ENCODE measurements at regions not wholly inside any gene's neighbourhood (a gene's known extent, or its start where the extent isn't known, plus 50 kb on each side); places are given as distances from the start of the nearest gene placed in this dataset.

DNA sequence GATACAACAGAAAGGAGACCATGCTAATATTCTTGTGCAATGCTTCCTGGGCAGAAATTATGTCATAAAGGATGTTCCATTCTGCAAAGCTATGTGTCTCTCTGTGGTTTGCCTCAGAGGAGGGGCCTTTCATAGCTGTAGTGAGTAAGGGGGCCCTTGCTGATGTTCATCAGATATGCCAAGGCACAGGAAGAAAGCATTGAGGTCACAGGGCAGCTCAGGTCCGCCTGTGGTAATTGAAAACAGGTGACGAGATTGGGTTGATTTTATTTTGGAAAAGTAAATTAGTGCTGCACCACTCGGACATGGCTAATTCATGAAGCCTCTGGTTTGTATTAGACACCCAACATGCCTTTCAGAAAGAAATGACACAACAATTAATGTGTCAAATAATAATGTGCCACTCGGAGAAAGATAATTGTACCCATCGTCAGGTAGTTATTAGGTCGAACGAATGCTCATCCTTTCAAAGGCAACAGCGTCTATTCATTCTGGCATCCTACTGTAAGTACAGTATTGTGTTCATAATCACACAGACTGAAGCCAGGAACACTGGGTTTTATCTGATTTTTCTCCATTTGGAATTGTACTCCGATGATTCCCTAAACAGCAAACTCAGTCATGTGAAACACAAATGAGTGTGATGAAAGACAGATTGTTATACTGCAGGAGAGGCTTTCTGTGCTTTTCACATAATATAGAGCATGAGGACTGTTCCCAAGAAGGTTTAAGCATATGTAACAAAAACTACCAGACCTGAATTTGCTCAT is 421.6 kb upstream of the KLF12 start:
- FAIRE-seq (no peak), DNase-seq (ENCODE audit: extremely low read depth in 1 of 4, low spot score in 3 of 4) (no peak), ATAC-seq (no peak)
- no peak for TF ChIP-seq RBM15 (IDR thresholded peaks at IDR 0.05; ENCODE audit: insufficient read depth, low read length)
- Histone ChIP-seq H3K9ac (ENCODE audit: insufficient read depth in 1 of 2, low read depth in 2 of 2, low read length in 2 of 2) (no peak overlapping the region), H3K36me3 (ENCODE audit: control insufficient read depth, insufficient read depth, low read length) (no peaks in the 10 kb centered on the region), H3K4me2 (ENCODE audit: insufficient read depth, low read length) (no peak overlapping the region), H4K20me1 (replicated peaks; ENCODE audit: control insufficient read depth, insufficient read depth, low read length) (no peaks in the 10 kb centered on the region), H3K4me3 (no peak overlapping the region), H3K4me1 (replicated peaks in 1 of 2; ENCODE audit: control insufficient read depth in 2 of 2, insufficient read depth in 2 of 2, low read length in 2 of 2) (no peaks in the 10 kb centered on the region), H3K9me1 (ENCODE audit: control insufficient read depth, insufficient read depth, low read length) (no peaks in the 10 kb centered on the region), H3K9me3 (replicated peaks; ENCODE audit: control insufficient read depth, insufficient read depth, low read depth, low read length) (no peaks in the 10 kb centered on the region), H3K79me2 (ENCODE audit: control insufficient read depth, insufficient read depth, low read length) (no peaks in the 10 kb centered on the region), H3K27ac (ENCODE audit: extremely low read depth, low read depth, low read length) (no peak overlapping the region), H2AFZ (ENCODE audit: low read depth, low read length) (no peak overlapping the region), H3K27me3 (ENCODE audit: control insufficient read depth in 2 of 2, insufficient read depth in 2 of 2, low read length in 2 of 2) (no peaks in the 10 kb centered on the region)
- ChIA-PET CTCF (ENCODE audit: low intra/inter-chr PET ratio) (no interaction called here), POLR2A (no interaction called here)
- in situ Hi-C loops (cut with MboI), result no loop called here
- BruUV-seq (replicated peaks), result no TSS peak
- WGBS (ENCODE audit: insufficient coverage, low coverage, missing lambda C conversion rate), result 0% methylated on average over 9 of the region's 9 CpGs
- intact Hi-C loops (cut with micrococcal nuclease), result no loop called here

DNA sequence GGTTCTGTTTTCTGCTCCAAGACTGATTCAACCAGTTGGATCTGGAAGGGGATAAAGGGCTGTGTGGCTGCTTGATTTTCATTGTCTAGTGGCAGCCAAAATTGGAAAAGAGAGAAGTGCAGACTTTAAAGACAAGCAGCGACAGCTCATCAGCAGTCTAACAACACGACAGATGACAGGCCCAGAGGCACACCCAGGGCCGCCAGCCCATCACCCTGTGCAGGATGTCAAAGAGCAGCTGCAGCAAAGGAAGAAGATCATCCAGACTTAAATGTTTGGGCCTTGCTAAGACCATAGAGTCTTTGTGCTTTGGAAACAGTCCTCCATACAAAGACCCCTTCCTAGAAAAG is 421.0 kb upstream of the KLF12 start:
- no peak overlapping the region for H3K9ac ChIP-seq (ENCODE audit: insufficient read depth in 1 of 2, low read depth in 2 of 2, low read length in 2 of 2)
- in situ Hi-C loops (cut with MboI) (no loop called here), intact Hi-C loops (cut with micrococcal nuclease) (no loop called here)
- no peak for ATAC-seq
- H3K36me3 ChIP-seq (ENCODE audit: control insufficient read depth, insufficient read depth, low read length), result no peaks in the 10 kb centered on the region
- no peak for FAIRE-seq
- no peak for DNase-seq (ENCODE audit: extremely low read depth in 1 of 4, low spot score in 3 of 4)
- BruUV-seq (replicated peaks), result no TSS peak
- no peak overlapping the region for H2AFZ ChIP-seq (ENCODE audit: low read depth, low read length)
- no peak overlapping the region for H3K27ac ChIP-seq (ENCODE audit: extremely low read depth, low read depth, low read length)
- no peaks in the 10 kb centered on the region for H3K4me1 ChIP-seq (replicated peaks in 1 of 2; ENCODE audit: control insufficient read depth in 2 of 2, insufficient read depth in 2 of 2, low read length in 2 of 2)
- no peak overlapping the region for H3K4me3 ChIP-seq
- no peaks in the 10 kb centered on the region for H3K9me3 ChIP-seq (replicated peaks; ENCODE audit: control insufficient read depth, insufficient read depth, low read depth, low read length)
- no peaks in the 10 kb centered on the region for H3K79me2 ChIP-seq (ENCODE audit: control insufficient read depth, insufficient read depth, low read length)
- POLR2A ChIA-PET, result no interaction called here
- no peaks in the 10 kb centered on the region for H3K9me1 ChIP-seq (ENCODE audit: control insufficient read depth, insufficient read depth, low read length)
- no peak overlapping the region for H3K4me2 ChIP-seq (ENCODE audit: insufficient read depth, low read length)
- WGBS (ENCODE audit: insufficient coverage, low coverage, missing lambda C conversion rate), result 0% methylated on average over 3 of the region's 3 CpGs
- CTCF ChIA-PET (ENCODE audit: low intra/inter-chr PET ratio), result no interaction called here
- H3K27me3 ChIP-seq (ENCODE audit: control insufficient read depth in 2 of 2, insufficient read depth in 2 of 2, low read length in 2 of 2), result no peaks in the 10 kb centered on the region
- H4K20me1 ChIP-seq (replicated peaks; ENCODE audit: control insufficient read depth, insufficient read depth, low read length), result no peaks in the 10 kb centered on the region
- TF ChIP-seq, protein P1, sequence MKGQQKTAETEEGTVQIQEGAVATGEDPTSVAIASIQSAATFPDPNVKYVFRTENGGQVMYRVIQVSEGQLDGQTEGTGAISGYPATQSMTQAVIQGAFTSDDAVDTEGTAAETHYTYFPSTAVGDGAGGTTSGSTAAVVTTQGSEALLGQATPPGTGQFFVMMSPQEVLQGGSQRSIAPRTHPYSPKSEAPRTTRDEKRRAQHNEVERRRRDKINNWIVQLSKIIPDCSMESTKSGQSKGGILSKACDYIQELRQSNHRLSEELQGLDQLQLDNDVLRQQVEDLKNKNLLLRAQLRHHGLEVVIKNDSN (CRISPR knock-in tag; IDR thresholded peaks at IDR 0.05), result no peak
- no peak for TF ChIP-seq KLF6 (CRISPR knock-in tag; IDR thresholded peaks at IDR 0.05; ENCODE audit: borderline replicate concordance)
- no peak for TF ChIP-seq MTA2 (IDR thresholded peaks at IDR 0.05; ENCODE audit: low read depth)
- TF ChIP-seq KLF16 (IDR thresholded peaks at IDR 0.05), result no peak
- TF ChIP-seq, protein P2, sequence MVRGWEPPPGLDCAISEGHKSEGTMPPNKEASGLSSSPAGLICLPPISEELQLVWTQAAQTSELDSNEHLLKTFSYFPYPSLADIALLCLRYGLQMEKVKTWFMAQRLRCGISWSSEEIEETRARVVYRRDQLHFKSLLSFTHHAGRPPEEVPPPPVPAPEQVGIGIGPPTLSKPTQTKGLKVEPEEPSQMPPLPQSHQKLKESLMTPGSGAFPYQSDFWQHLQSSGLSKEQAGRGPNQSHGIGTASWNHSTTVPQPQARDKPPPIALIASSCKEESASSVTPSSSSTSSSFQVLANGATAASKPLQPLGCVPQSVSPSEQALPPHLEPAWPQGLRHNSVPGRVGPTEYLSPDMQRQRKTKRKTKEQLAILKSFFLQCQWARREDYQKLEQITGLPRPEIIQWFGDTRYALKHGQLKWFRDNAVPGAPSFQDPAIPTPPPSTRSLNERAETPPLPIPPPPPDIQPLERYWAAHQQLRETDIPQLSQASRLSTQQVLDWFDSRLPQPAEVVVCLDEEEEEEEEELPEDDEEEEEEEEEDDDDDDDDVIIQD (CRISPR knock-in tag; IDR thresholded peaks at IDR 0.05), result no peak
- TF ChIP-seq KAT2B (IDR thresholded peaks at IDR 0.05; ENCODE audit: low read depth, low read length), result no peak
- TF ChIP-seq, protein P3, sequence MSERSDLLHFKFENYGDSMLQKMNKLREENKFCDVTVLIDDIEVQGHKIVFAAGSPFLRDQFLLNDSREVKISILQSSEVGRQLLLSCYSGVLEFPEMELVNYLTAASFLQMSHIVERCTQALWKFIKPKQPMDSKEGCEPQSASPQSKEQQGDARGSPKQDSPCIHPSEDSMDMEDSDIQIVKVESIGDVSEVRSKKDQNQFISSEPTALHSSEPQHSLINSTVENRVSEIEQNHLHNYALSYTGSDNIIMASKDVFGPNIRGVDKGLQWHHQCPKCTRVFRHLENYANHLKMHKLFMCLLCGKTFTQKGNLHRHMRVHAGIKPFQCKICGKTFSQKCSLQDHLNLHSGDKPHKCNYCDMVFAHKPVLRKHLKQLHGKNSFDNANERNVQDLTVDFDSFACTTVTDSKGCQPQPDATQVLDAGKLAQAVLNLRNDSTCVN (CRISPR knock-in tag; IDR thresholded peaks at IDR 0.05), result no peak
- no peak for TF ChIP-seq ZNF76 (CRISPR knock-in tag; IDR thresholded peaks at IDR 0.05; ENCODE audit: borderline replicate concordance)

All from K562 (cell line).